OCI-LY7 (cell line): ENCODE measurements at regions not wholly inside any gene's neighbourhood (a gene's known extent, or its start where the extent isn't known, plus 50 kb on each side); places are given as distances from the start of the nearest gene placed in this dataset.

Experiments
- CTCF ChIP-seq: fragments of 200-600 bp; sonication (generic); conservative IDR thresholded peaks from 2 replicates; pipeline ENCODE4 v1.5.1; 2014; ENCODE audit warnings: mild to moderate bottlenecking, antibody characterized with exemption, low read length, moderate library complexity, mixed read lengths
- EZH2phosphoT487 ChIP-seq: fragments of 200-600 bp; sonication (generic); IDR thresholded peaks from 2 replicates; pipeline ENCODE4 v1.6.1; 2018; ENCODE audit warnings: low read depth, borderline replicate concordance, mild to moderate bottlenecking, mixed run types, antibody characterized with exemption, low read length, moderate library complexity, mixed read lengths

- TF ChIP-seq CTCF, result no peak
- TF ChIP-seq EZH2phosphoT487, result no peak
These were observed 287.3 kb downstream of the FZD1 start for GRCh38 chr7:91551377-91552175.
